ENCODE measurements at regions not wholly inside any gene's neighbourhood (a gene's known extent, or its start where the extent isn't known, plus 50 kb on each side); places are given as distances from the start of the nearest gene placed in this dataset.

DNA sequence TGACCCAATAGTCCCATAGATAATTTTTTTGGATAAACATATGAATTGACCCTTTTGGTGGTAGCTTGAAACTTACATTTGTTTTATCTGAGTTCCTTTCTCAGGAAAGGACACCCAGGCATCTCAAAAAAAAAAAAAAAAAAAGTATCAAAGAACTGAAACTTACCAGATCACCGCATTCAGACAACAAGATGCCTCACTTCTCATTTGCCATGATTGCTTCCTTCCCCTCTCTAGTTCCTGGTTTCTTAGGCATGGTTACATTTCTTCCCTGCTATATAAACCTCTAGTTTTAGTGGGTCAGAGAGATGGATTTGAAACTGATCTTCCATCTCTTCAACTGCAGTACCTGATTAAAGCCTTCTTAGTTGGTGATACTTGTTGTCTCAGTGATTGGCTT lies 240.1 kb downstream of the ACKR3 start:
- Histone ChIP-seq H3K4me3 (ENCODE audit: low read length) (no peak overlapping the region), H3K4me1 (ENCODE audit: control insufficient read depth, insufficient read depth, low read length) (no peaks in the 10 kb centered on the region), H3K9me3 (ENCODE audit: control insufficient read depth, low read length) (no peaks in the 10 kb centered on the region), H3K36me3 (ENCODE audit: control insufficient read depth, insufficient read depth, low read length) (no peaks in the 10 kb centered on the region), H3K9ac (ENCODE audit: low read length) (no peak overlapping the region), H3K27me3 (ENCODE audit: control insufficient read depth, insufficient read depth, low read length) (no peaks in the 10 kb centered on the region)

DNA sequence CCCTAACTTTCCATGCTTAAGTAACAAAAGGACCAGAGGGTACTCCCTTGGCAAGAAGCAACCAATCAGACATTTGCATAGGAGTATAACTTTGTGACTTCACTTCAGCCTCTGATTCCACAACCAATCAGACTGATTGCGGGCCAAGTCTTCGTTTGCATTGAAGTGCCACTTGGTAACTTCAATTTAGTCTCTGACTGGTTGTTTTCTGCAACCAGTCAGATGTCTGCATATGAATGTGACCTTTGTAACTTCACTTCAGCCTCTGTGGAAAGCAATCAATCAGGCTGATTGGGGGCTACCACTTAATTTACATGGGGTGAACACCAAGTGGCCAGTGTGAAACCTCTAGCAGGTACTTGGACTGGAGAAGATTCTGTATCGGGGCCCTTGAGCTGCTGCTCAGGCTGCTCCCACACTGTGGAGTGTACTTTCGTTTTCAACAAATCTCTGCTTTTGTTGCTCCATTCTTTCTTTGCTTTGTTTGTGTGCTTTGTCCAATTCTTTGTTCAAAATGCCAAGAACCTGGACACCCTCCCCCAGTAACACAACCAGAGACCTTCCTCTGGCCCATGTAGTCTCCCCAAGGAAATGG lies 241.5 kb downstream of the ACKR3 start:
- no peaks in the 10 kb centered on the region for H3K27me3 ChIP-seq (ENCODE audit: control insufficient read depth, insufficient read depth, low read length)
- H3K4me1 ChIP-seq (ENCODE audit: control insufficient read depth, insufficient read depth, low read length): no peaks in the 10 kb centered on the region
- no peaks in the 10 kb centered on the region for H3K9me3 ChIP-seq (ENCODE audit: control insufficient read depth, low read length)
- H3K9ac ChIP-seq (ENCODE audit: low read length): no peak overlapping the region
- H3K4me3 ChIP-seq (ENCODE audit: low read length): no peak overlapping the region
- no peaks in the 10 kb centered on the region for H3K36me3 ChIP-seq (ENCODE audit: control insufficient read depth, insufficient read depth, low read length)

- Histone ChIP-seq H3K36me3 (ENCODE audit: control insufficient read depth, insufficient read depth, low read length) (no peaks in the 10 kb centered on the region), H3K4me1 (ENCODE audit: control insufficient read depth, insufficient read depth, low read length) (no peaks in the 10 kb centered on the region), H3K4me3 (ENCODE audit: low read length) (no peak overlapping the region), H3K9ac (ENCODE audit: low read length) (no peak overlapping the region), H3K9me3 (ENCODE audit: control insufficient read depth, low read length) (no peaks in the 10 kb centered on the region), H3K27me3 (ENCODE audit: control insufficient read depth, insufficient read depth, low read length) (peaks cover 6% of the 10 kb centered on the region)
Measured at GRCh38 chr2:236813766-236814165, 244.1 kb downstream of the ACKR3 start.

DNA sequence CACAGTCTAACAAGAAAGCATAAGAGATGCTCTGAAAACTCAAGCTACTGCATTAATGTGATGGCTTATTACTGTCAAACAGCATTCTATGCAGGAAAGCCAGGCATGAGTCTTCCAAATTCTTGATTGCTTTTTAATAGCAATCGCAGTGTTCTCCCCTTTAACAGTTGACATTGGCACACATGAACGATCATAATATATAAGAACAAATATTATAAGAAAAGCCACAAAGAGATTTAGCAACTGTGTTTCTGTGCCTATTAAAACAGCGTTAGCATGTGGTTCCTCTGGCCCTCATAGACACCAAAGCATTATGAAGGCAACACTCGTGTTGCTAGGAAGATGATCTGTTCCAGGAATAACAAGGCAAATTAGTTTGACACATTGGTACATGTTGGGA lies 245.0 kb downstream of the ACKR3 start:
- Histone ChIP-seq H3K9ac (ENCODE audit: low read length) (no peak overlapping the region), H3K9me3 (ENCODE audit: control insufficient read depth, low read length) (no peaks in the 10 kb centered on the region), H3K4me1 (ENCODE audit: control insufficient read depth, insufficient read depth, low read length) (no peaks in the 10 kb centered on the region), H3K36me3 (ENCODE audit: control insufficient read depth, insufficient read depth, low read length) (no peaks in the 10 kb centered on the region), H3K27me3 (ENCODE audit: control insufficient read depth, insufficient read depth, low read length) (peaks cover 6% of the 10 kb centered on the region), H3K4me3 (ENCODE audit: low read length) (no peak overlapping the region)

DNA sequence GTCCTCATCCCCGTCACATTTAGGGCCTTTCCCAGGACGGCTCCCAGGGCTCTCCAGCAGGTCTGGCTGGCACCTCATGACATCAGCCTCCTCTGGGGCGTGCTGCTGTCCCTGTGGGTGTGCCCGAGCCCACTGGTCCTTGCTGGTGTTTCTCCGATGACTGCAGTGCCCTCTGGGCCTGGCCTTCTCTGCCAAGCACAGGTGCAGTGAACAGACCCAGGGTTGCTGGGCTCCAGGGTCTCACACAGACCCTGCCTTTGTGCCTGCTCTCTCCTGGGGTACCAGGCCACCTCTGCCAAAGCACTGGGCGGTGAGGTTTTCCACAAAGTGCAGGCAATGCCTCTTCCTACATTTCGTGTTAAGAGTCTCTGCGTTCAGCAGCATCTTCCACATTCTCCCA lies 246.1 kb downstream of the ACKR3 start:
- Histone ChIP-seq H3K36me3 (ENCODE audit: control insufficient read depth, insufficient read depth, low read length) (no peaks in the 10 kb centered on the region), H3K4me3 (ENCODE audit: low read length) (no peak overlapping the region), H3K9ac (ENCODE audit: low read length) (no peak overlapping the region), H3K27me3 (ENCODE audit: control insufficient read depth, insufficient read depth, low read length) (peaks cover 6% of the 10 kb centered on the region), H3K9me3 (ENCODE audit: control insufficient read depth, low read length) (no peaks in the 10 kb centered on the region), H3K4me1 (ENCODE audit: control insufficient read depth, insufficient read depth, low read length) (no peaks in the 10 kb centered on the region)

GRCh38 chr2:236816197-236817170 lies 246.9 kb downstream of the ACKR3 start:
- Histone ChIP-seq H3K9me3 (ENCODE audit: control insufficient read depth, low read length) (no peaks in the 10 kb centered on the region), H3K4me1 (ENCODE audit: control insufficient read depth, insufficient read depth, low read length) (no peaks in the 10 kb centered on the region), H3K9ac (ENCODE audit: low read length) (no peak overlapping the region), H3K27me3 (ENCODE audit: control insufficient read depth, insufficient read depth, low read length) (peaks cover 10% of the 10 kb centered on the region), H3K36me3 (ENCODE audit: control insufficient read depth, insufficient read depth, low read length) (no peaks in the 10 kb centered on the region), H3K4me3 (ENCODE audit: low read length) (no peak overlapping the region)

DNA sequence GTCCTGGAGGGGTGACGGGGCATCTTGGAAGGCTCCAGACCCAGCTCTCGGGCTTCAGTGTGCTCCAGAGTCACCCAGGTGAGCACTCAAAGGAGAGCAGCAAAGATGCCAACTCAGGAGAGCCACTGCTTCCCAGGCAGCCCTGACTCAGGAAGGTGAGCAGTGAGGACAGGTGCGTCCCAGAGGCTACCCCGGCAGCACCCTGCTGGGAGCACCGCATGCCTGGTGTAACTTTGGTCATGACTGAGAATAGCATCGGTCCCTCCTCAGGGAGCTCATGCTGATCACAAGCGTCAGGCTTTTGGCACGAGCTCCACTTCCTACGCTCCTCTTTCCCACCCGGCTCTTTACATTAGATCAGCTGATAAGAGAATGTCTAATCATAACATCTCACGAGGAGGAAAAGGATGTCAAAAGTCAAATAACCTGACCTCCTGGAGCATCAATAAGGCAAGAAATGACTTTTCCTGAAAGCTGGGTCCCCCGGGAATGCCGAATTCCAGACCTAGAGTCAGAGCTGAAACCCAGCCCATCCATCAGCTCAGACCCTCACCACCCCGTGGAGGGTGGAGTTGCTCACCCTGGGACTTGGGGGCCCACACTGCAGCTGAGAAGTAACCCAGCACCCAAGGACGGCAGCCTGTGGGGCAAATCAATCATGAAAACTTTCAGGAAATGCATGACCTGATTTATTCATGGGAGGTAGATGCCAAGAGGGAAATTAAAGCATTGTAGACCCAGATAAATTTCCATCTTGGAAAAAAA lies 248.8 kb downstream of the ACKR3 start:
- Histone ChIP-seq H3K4me1 (ENCODE audit: control insufficient read depth, insufficient read depth, low read length) (no peaks in the 10 kb centered on the region), H3K27me3 (ENCODE audit: control insufficient read depth, insufficient read depth, low read length) (peaks cover 10% of the 10 kb centered on the region), H3K4me3 (ENCODE audit: low read length) (no peak overlapping the region), H3K9me3 (ENCODE audit: control insufficient read depth, low read length) (no peaks in the 10 kb centered on the region), H3K36me3 (ENCODE audit: control insufficient read depth, insufficient read depth, low read length) (no peaks in the 10 kb centered on the region), H3K9ac (ENCODE audit: low read length) (no peak overlapping the region)

DNA sequence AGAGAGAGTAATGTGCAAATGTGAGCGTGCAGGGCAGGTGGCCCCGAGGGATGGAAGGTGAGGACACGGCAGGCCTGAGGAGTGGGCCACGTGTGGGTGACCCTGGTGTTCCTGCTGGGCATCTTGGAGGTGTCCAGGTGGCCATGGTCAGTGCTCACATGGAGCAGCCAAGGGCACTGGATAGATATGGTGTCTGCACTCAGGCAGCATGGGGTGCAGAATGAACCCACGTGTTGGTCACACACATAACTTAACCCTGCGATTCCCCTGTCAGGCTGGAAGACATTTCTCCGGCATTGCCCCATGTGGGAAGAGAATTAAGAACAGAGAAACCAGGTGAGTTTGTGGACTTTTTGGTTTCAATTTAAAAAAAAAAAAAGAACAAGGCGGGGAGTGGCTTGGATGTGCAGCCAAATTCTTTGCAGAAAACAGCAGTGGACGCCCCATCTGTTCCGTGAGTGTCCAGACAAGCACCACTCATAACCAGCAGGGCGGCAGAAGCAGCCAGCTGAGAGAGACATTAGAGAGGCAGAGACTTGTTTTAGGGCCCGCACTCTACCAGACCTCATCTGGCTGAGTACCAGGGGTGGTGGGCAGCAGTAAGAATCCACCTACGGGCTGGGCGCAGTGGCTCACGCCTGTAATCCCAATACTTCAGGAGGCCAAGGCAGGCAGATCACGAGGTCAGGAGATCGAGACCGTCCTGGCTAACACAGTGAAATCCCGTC lies 249.8 kb downstream of the ACKR3 start:
- peaks cover under 1% of the 10 kb centered on the region for H3K4me1 ChIP-seq (ENCODE audit: control insufficient read depth, insufficient read depth, low read length)
- H3K36me3 ChIP-seq (ENCODE audit: control insufficient read depth, insufficient read depth, low read length): no peaks in the 10 kb centered on the region
- H3K4me3 ChIP-seq (ENCODE audit: low read length): no peak overlapping the region
- H3K9me3 ChIP-seq (ENCODE audit: control insufficient read depth, low read length): no peaks in the 10 kb centered on the region
- peaks cover 10% of the 10 kb centered on the region for H3K27me3 ChIP-seq (ENCODE audit: control insufficient read depth, insufficient read depth, low read length)
- no peak overlapping the region for H3K9ac ChIP-seq (ENCODE audit: low read length)

DNA sequence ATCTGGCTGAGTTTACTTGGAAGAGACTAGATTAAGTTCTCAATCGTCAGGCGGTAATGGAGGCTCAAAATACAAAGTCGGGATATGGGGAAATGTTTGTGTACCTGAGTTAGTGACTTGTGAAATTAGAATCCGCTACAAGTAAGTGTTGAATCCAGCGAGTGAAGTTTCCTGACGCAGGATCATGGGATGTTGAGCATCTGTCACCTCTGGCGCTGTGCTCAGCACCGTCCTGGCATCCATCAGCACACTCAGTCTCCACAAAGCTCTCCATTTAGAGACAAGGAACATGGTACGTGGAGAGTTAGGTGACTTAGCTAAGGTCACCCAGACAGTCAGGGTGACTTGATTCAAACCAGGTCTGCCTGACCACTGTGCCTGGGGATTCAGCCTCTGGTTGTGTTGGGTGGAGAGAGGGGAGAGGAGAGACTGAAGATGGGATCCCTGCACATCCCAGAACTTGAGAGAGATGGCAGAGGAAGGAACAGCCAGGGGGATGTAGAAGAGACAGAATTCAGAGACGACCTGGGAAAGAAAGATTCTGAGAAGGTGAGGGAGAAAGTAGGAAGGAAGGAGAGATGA lies 251.2 kb downstream of the ACKR3 start:
- H3K9ac ChIP-seq (ENCODE audit: low read length): no peak overlapping the region
- H3K4me3 ChIP-seq (ENCODE audit: low read length): no peak overlapping the region
- no peaks in the 10 kb centered on the region for H3K9me3 ChIP-seq (ENCODE audit: control insufficient read depth, low read length)
- no peaks in the 10 kb centered on the region for H3K36me3 ChIP-seq (ENCODE audit: control insufficient read depth, insufficient read depth, low read length)
- peaks cover 10% of the 10 kb centered on the region for H3K27me3 ChIP-seq (ENCODE audit: control insufficient read depth, insufficient read depth, low read length)
- H3K4me1 ChIP-seq (ENCODE audit: control insufficient read depth, insufficient read depth, low read length): peaks cover 12% of the 10 kb centered on the region

DNA sequence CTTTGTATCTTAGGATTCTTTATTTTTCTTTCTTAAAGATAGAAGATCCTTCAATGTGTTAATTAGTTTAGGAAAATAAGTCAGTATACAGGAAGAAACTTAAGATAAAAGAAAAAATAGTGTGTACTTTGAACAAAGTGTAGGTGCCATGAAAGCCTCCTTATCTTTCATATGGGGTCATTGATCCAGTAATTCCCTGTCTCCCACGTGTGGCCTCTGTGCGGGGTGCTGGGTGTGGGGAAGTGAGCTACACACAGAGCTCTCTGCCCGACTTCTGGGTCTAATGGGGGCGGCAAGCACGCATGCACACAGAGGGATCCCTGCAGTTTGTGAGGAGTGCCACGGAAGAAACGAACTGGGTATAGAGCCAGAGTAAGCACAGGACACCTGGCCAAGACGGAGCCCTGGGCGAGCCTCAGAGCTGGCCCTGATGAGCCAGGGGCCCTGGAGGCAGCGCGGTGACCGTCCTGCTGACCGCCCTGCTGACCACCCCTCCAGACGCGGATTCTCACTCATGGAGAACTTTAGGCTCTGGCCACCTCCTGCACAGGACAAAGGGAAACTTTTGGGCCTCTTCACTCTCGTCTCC lies 253.5 kb downstream of the ACKR3 start:
- Histone ChIP-seq H3K36me3 (ENCODE audit: control insufficient read depth, insufficient read depth, low read length) (no peaks in the 10 kb centered on the region), H3K4me3 (ENCODE audit: low read length) (no peak overlapping the region), H3K4me1 (ENCODE audit: control insufficient read depth, insufficient read depth, low read length) (peaks cover 14% of the 10 kb centered on the region), H3K9ac (ENCODE audit: low read length) (no peak overlapping the region), H3K9me3 (ENCODE audit: control insufficient read depth, low read length) (no peaks in the 10 kb centered on the region), H3K27me3 (ENCODE audit: control insufficient read depth, insufficient read depth, low read length) (peaks cover 5% of the 10 kb centered on the region)

GRCh38 chr2:236823963-236824362 lies 254.3 kb downstream of the ACKR3 start:
- H3K9ac ChIP-seq (ENCODE audit: low read length): no peak overlapping the region
- H3K9me3 ChIP-seq (ENCODE audit: control insufficient read depth, low read length): no peaks in the 10 kb centered on the region
- peaks cover 5% of the 10 kb centered on the region for H3K27me3 ChIP-seq (ENCODE audit: control insufficient read depth, insufficient read depth, low read length)
- peaks cover 16% of the 10 kb centered on the region for H3K4me1 ChIP-seq (ENCODE audit: control insufficient read depth, insufficient read depth, low read length)
- no peak overlapping the region for H3K4me3 ChIP-seq (ENCODE audit: low read length)
- no peaks in the 10 kb centered on the region for H3K36me3 ChIP-seq (ENCODE audit: control insufficient read depth, insufficient read depth, low read length)

All from mucosa of stomach (tissue), 1 donor.